H9 (cell line): ENCODE measurements at regions not wholly inside any gene's neighbourhood (a gene's known extent, or its start where the extent isn't known, plus 50 kb on each side); places are given as distances from the start of the nearest gene placed in this dataset.

Experiments used
- DNase-seq: peaks from one replicate; pipeline ENCODE4 v3.0.0-alpha.2; 2017
- H2AFZ ChIP-seq: one replicate; pipeline ENCODE4 v1.6.1; 2013; ENCODE audit warnings: mild to moderate bottlenecking, low read length, control low read depth, moderate library complexity
- H2AK5ac ChIP-seq: 2 replicates; pipeline ENCODE4 v1.6.1; 2013; ENCODE audit warnings: low read length, control low read depth, mixed read lengths; ENCODE audit not compliant: insufficient read length
- H2BK120ac ChIP-seq: one replicate; pipeline ENCODE4 v1.6.1; 2013; ENCODE audit warnings: low read depth, mild to moderate bottlenecking, low read length, control low read depth, inconsistent platforms; ENCODE audit not compliant: poor library complexity, severe bottlenecking
- H2BK12ac ChIP-seq: 2 replicates; pipeline ENCODE4 v1.6.1; 2013; ENCODE audit warnings: low read length, control low read depth, mixed read lengths, low read depth; ENCODE audit not compliant: insufficient read length
- H2BK15ac ChIP-seq: 2 replicates; pipeline ENCODE4 v1.6.1; 2013; ENCODE audit warnings: low read depth, low read length, control low read depth
- H2BK20ac ChIP-seq: one replicate; pipeline ENCODE4 v1.6.1; 2013; ENCODE audit warnings: low read depth, mild to moderate bottlenecking, low read length, control low read depth, inconsistent platforms; ENCODE audit not compliant: poor library complexity, severe bottlenecking
- H2BK5ac ChIP-seq: 2 replicates; pipeline ENCODE4 v1.6.1; 2013; ENCODE audit warnings: low read length, control low read depth, mixed read lengths; ENCODE audit not compliant: insufficient read length
- H3K14ac ChIP-seq: 2 replicates; pipeline ENCODE4 v1.6.1; 2013; ENCODE audit warnings: low read length, control low read depth; ENCODE audit not compliant: insufficient read depth
- H3K18ac ChIP-seq: 2 replicates; pipeline ENCODE4 v1.6.1; 2013; ENCODE audit warnings: low read depth, mild to moderate bottlenecking, mixed read lengths, low read length, control low read depth; ENCODE audit not compliant: insufficient read length
- H3K23ac ChIP-seq: 2 replicates; pipeline ENCODE4 v1.6.1; 2013; ENCODE audit warnings: low read length, control low read depth, mixed read lengths, low read depth; ENCODE audit not compliant: insufficient read length
- H3K23me2 ChIP-seq: 2 replicates; pipeline ENCODE4 v1.6.1; 2013; ENCODE audit warnings: low read depth, mild to moderate bottlenecking, mixed read lengths, low read length, control low read depth; ENCODE audit not compliant: insufficient read length, poor library complexity, severe bottlenecking
- H3K27ac ChIP-seq: 2 replicates; pipeline ENCODE4 v1.5.1; 2013; ENCODE audit warnings: low read length, control low read depth, mixed read lengths, low read depth; ENCODE audit not compliant: insufficient read length
- H3K27me3 ChIP-seq: 2 replicates; pipeline ENCODE4 v1.6.1; 2013; ENCODE audit warnings: low read length, control low read depth, inconsistent platforms; ENCODE audit not compliant: insufficient read depth
- H3K4ac ChIP-seq: 2 replicates; pipeline ENCODE4 v1.6.1; 2013; ENCODE audit warnings: low read depth, mild to moderate bottlenecking, control low read depth, inconsistent platforms, low read length, moderate library complexity
- H3K4me1 ChIP-seq: 2 replicates; pipeline ENCODE4 v1.6.1; 2013; ENCODE audit warnings: low read length, control low read depth, inconsistent platforms; ENCODE audit not compliant: insufficient read depth
- H3K4me2 ChIP-seq: 2 replicates; pipeline ENCODE4 v1.6.1; 2013; ENCODE audit warnings: low read length, control low read depth, mixed read lengths; ENCODE audit not compliant: insufficient read length, insufficient read depth
- H3K56ac ChIP-seq: 2 replicates; pipeline ENCODE4 v1.6.1; 2013; ENCODE audit warnings: low read depth, mild to moderate bottlenecking, mixed read lengths, low read length, control low read depth; ENCODE audit not compliant: insufficient read length
- H3K79me1 ChIP-seq: 2 replicates; pipeline ENCODE4 v1.6.1; 2013; ENCODE audit warnings: low read depth, mild to moderate bottlenecking, moderate library complexity, low read length, control low read depth, inconsistent platforms; ENCODE audit not compliant: insufficient read depth, poor library complexity, severe bottlenecking
- H3K79me2 ChIP-seq: 2 replicates; pipeline ENCODE4 v1.6.1; 2013; ENCODE audit warnings: low read length, control low read depth, inconsistent platforms; ENCODE audit not compliant: insufficient read depth
- H3K9ac ChIP-seq: 2 replicates; pipeline ENCODE4 v1.6.1; 2013; ENCODE audit warnings: low read length, control low read depth, mixed read lengths; ENCODE audit not compliant: insufficient read length; ENCODE audit errors: extremely low read depth
- H3K9me3 ChIP-seq: one replicate; pipeline ENCODE4 v1.6.1; 2013; ENCODE audit warnings: low read depth, low read length, inconsistent platforms; ENCODE audit not compliant: control insufficient read depth
- H3T11ph ChIP-seq: one replicate; pipeline ENCODE4 v1.6.1; 2013; ENCODE audit warnings: mild to moderate bottlenecking, low read length, control low read depth, inconsistent platforms
- H4K20me1 ChIP-seq: one replicate; pipeline ENCODE4 v1.6.1; 2013; ENCODE audit not compliant: control insufficient read depth, insufficient read length, insufficient read depth
- H4K5ac ChIP-seq: 2 replicates; pipeline ENCODE4 v1.6.1; 2013; ENCODE audit warnings: low read depth, mild to moderate bottlenecking, mixed read lengths, low read length, control low read depth; ENCODE audit not compliant: insufficient read length
- H4K8ac ChIP-seq: replicated peaks from 2 replicates; pipeline ENCODE4 v1.6.1; 2013; ENCODE audit warnings: low read length, control low read depth, mixed read lengths, low read depth; ENCODE audit not compliant: insufficient read length
- H4K91ac ChIP-seq: 2 replicates; pipeline ENCODE4 v1.6.1; 2013; ENCODE audit warnings: low read depth, mild to moderate bottlenecking, moderate library complexity, mixed read lengths, low read length, control low read depth; ENCODE audit not compliant: insufficient read length
- H3K27ac Mint-ChIP-seq, 3 experiments: 2 replicates in 2 of 3; 3 replicates in 1 of 3; pipeline ENCODE4 v1.8.0; 2020 to 2021; ENCODE audit warnings: mixed read lengths in 3 of 3, mild to moderate bottlenecking in 1 of 3, moderate library complexity in 1 of 3
- H3K27me3 Mint-ChIP-seq: 2 replicates; pipeline ENCODE4 v1.8.0; 2021; ENCODE audit warnings: low read depth, mild to moderate bottlenecking, moderate library complexity, mixed read lengths
- H3K36me3 Mint-ChIP-seq, 3 experiments: 2 replicates in 2 of 3; 3 replicates in 1 of 3; pipeline ENCODE4 v1.8.0; 2020 to 2021; ENCODE audit warnings: low read depth in 3 of 3, mixed read lengths in 3 of 3; ENCODE audit not compliant: insufficient read depth in 1 of 3
- H3K4me1 Mint-ChIP-seq, 2 experiments: 2 replicates each; pipeline ENCODE4 v1.8.0; 2020; ENCODE audit warnings: mixed read lengths in 2 of 2
- H3K4me3 Mint-ChIP-seq, 2 experiments: 2 replicates in 1 of 2; 3 replicates in 1 of 2; pipeline ENCODE4 v1.8.0; 2020 to 2021; ENCODE audit warnings: mild to moderate bottlenecking in 2 of 2, mixed read lengths in 2 of 2, moderate library complexity in 1 of 2
- H3K9me3 Mint-ChIP-seq, 2 experiments: 2 replicates in 1 of 2; 3 replicates in 1 of 2; pipeline ENCODE4 v1.8.0; 2020; ENCODE audit warnings: mild to moderate bottlenecking in 2 of 2, mixed read lengths in 2 of 2, moderate library complexity in 1 of 2
- WGBS: extraction: QIAGEN DNeasy Blood & Tissue Kit; methylation state at CpG from one replicate; pipeline ENCODE4 v1.1.7; 2013; ENCODE audit warnings: missing lambda C conversion rate, low lambda C conversion rate, mixed read lengths; ENCODE audit not compliant: insufficient read length; ENCODE audit errors: extremely low coverage; 5-methylcytosine and 5-hydroxymethylcytosine counted together
- TF ChIP-seq, protein P1 (sequence below): fragments of 200-600 bp; sonication (generic); conservative IDR thresholded peaks from 3 replicates; pipeline ENCODE4 v1.8.0; 2021; ENCODE audit warnings: antibody characterized with exemption, mild to moderate bottlenecking

- H3K4me1 Mint-ChIP-seq = peaks cover 4 to 22% of the 10 kb centered on the region in 2 experiments
- Histone ChIP-seq H2BK5ac (no peak overlapping the region), H2BK120ac (no peak overlapping the region), H3K79me1 (no peaks in the 10 kb centered on the region), H2BK15ac (no peak overlapping the region), H2AK5ac (no peak overlapping the region), H3K9me3 (no peaks in the 10 kb centered on the region), H3K23me2 (no peaks in the 10 kb centered on the region), H3K9ac (no peak overlapping the region), H2BK12ac (no peak overlapping the region), H3K4ac (no peak overlapping the region), H3K56ac (no peak overlapping the region), H3K14ac (no peak overlapping the region), H4K20me1 (no peaks in the 10 kb centered on the region), H3K27me3 (no peaks in the 10 kb centered on the region), H3K18ac (no peak overlapping the region), H3K4me1 (peaks cover 3% of the 10 kb centered on the region; the same call in 1 of the 2 replicates), H4K5ac (no peak overlapping the region), H3K27ac (no peak overlapping the region), H2AFZ (no peak overlapping the region), H3K79me2 (no peaks in the 10 kb centered on the region), H2BK20ac (no peak overlapping the region), H4K8ac (no peak overlapping the region), H3K4me2 (no peak overlapping the region), H3T11ph (no peak overlapping the region), H3K23ac (no peak overlapping the region), H4K91ac (no peak overlapping the region)
- no peak for DNase-seq
- no CpG with 5 or more reads among the region's 2 CpGs for WGBS
- H3K36me3 Mint-ChIP-seq = no peaks in the 10 kb centered on the region
- no peaks in the 10 kb centered on the region for H3K9me3 Mint-ChIP-seq
- H3K27ac Mint-ChIP-seq = peak overlapping the region in 1 of 3 experiments; percentile 56; a peak in 1 of 7 replicates
- TF ChIP-seq, protein P1, sequence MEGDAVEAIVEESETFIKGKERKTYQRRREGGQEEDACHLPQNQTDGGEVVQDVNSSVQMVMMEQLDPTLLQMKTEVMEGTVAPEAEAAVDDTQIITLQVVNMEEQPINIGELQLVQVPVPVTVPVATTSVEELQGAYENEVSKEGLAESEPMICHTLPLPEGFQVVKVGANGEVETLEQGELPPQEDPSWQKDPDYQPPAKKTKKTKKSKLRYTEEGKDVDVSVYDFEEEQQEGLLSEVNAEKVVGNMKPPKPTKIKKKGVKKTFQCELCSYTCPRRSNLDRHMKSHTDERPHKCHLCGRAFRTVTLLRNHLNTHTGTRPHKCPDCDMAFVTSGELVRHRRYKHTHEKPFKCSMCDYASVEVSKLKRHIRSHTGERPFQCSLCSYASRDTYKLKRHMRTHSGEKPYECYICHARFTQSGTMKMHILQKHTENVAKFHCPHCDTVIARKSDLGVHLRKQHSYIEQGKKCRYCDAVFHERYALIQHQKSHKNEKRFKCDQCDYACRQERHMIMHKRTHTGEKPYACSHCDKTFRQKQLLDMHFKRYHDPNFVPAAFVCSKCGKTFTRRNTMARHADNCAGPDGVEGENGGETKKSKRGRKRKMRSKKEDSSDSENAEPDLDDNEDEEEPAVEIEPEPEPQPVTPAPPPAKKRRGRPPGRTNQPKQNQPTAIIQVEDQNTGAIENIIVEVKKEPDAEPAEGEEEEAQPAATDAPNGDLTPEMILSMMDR = no peak
- H3K4me3 Mint-ChIP-seq = no peak overlapping the region
- H3K27me3 Mint-ChIP-seq = no peaks in the 10 kb centered on the region
Observed at GRCh38 chr5:89932771-89933181, 476.8 kb downstream of the CETN3 start.
